RWPE2 (cell line): ENCODE measurements at regions not wholly inside any gene's neighbourhood (a gene's known extent, or its start where the extent isn't known, plus 50 kb on each side); places are given as distances from the start of the nearest gene placed in this dataset.

Experiments
- ATAC-seq: fragments of 200-7000 bp; cut with Tn5 transposase; 3 replicates; pipeline ENCODE4 v1.9.1; 2021; ENCODE audit warnings: low read depth
- DNase-seq: peaks from one replicate; pipeline ENCODE4 v3.0.0-alpha.2; 2020; ENCODE audit warnings: low spot score
- H3K27ac ChIP-seq: fragments of 450-650 bp; 2 replicates; pipeline ENCODE4 v1.5.1; 2017; ENCODE audit warnings: mild to moderate bottlenecking; ENCODE audit not compliant: poor library complexity, severe bottlenecking
- H3K27me3 ChIP-seq: fragments of 250-450 bp; sonication (Bioruptor Pico); 2 replicates; pipeline ENCODE4 v1.5.1; 2021; ENCODE audit warnings: mild to moderate bottlenecking, moderate library complexity; ENCODE audit not compliant: insufficient read depth, poor library complexity, severe bottlenecking
- H3K36me3 ChIP-seq: fragments of 250-450 bp; sonication (Bioruptor Pico); 2 replicates; pipeline ENCODE4 v1.5.1; 2020; ENCODE audit warnings: low read depth, mild to moderate bottlenecking, moderate library complexity
- H3K4me1 ChIP-seq: fragments of 250-450 bp; sonication (Bioruptor Pico); 2 replicates; pipeline ENCODE4 v1.5.1; 2021; ENCODE audit warnings: mild to moderate bottlenecking, moderate library complexity; ENCODE audit not compliant: insufficient read depth, poor library complexity, severe bottlenecking
- H3K4me3 ChIP-seq: fragments of 250-450 bp; sonication (Bioruptor Pico); 2 replicates; pipeline ENCODE4 v1.5.1; 2021; ENCODE audit warnings: mild to moderate bottlenecking, moderate library complexity; ENCODE audit not compliant: severe bottlenecking
- H3K9me3 ChIP-seq: fragments of 250-450 bp; sonication (Bioruptor Pico); 2 replicates; pipeline ENCODE4 v1.5.1; 2021; ENCODE audit warnings: mild to moderate bottlenecking, moderate library complexity; ENCODE audit not compliant: severe bottlenecking
- TF ChIP-seq, protein P1 (sequence below): fragments of 450-650 bp; IDR thresholded peaks from one replicate; pipeline ENCODE4 v1.5.1; 2017; ENCODE audit warnings: mild to moderate bottlenecking, moderate library complexity; ENCODE audit not compliant: poor library complexity, severe bottlenecking

DNA sequence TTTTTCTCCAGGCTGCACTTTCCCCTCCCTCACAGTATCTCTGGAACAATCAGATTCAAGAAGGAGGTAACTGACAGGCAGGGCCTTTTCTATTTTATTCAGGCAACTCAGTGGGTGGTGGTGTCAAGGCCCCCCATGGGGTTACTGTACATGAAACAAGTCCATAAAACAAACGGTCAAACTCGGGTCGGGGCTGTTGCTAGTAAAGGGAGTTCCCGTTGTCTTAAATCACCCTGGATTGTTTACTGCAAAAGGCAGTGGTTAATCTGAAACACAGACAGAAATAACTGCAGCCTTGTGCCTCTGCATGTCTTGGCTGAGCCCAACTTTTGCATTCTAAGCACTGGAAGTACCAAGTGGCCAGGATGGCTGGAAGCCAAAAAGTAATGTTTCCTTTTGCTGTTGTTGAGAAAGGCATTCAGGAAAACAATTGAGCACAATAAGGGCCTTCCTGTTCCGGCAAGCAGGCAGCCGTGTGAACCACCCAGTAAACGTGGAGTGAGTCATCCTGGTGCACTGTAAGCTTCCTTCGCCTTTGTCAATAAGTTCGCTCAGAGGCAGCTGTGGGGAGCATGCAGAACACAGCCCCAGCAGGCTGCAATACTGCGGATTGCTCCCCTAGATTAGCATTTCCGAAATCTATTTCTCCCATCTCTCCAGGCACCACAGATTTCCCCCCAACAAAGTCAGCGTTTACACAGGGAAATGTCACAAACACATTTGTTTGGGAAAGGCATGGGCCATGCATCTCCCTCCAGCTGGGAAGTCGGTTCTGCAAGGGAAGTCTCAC is 149.6 kb downstream of the IRS1 start:
- H3K36me3 ChIP-seq = peaks cover 6% of the 10 kb centered on the region; the same call in 1 of the 2 replicates
- peak; percentile 94 for DNase-seq
- H3K27me3 ChIP-seq = no peaks in the 10 kb centered on the region
- peak overlapping the region; percentile 93 for H3K27ac ChIP-seq
- no peak overlapping the region for H3K4me3 ChIP-seq
- TF ChIP-seq, protein P1, sequence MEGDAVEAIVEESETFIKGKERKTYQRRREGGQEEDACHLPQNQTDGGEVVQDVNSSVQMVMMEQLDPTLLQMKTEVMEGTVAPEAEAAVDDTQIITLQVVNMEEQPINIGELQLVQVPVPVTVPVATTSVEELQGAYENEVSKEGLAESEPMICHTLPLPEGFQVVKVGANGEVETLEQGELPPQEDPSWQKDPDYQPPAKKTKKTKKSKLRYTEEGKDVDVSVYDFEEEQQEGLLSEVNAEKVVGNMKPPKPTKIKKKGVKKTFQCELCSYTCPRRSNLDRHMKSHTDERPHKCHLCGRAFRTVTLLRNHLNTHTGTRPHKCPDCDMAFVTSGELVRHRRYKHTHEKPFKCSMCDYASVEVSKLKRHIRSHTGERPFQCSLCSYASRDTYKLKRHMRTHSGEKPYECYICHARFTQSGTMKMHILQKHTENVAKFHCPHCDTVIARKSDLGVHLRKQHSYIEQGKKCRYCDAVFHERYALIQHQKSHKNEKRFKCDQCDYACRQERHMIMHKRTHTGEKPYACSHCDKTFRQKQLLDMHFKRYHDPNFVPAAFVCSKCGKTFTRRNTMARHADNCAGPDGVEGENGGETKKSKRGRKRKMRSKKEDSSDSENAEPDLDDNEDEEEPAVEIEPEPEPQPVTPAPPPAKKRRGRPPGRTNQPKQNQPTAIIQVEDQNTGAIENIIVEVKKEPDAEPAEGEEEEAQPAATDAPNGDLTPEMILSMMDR = no peak
- H3K4me1 ChIP-seq = peaks cover 35% of the 10 kb centered on the region
- no peaks in the 10 kb centered on the region for H3K9me3 ChIP-seq
- peak; percentile 90 for ATAC-seq

GRCh38 chr2:226649201-226649600 is 150.4 kb downstream of the IRS1 start:
- H3K27ac ChIP-seq = peak overlapping the region; percentile 93
- TF ChIP-seq, protein P1 = no peak

GRCh38 chr2:226647621-226648518 is 151.8 kb downstream of the IRS1 start:
- no peak overlapping the region for H3K4me3 ChIP-seq
- H3K9me3 ChIP-seq = no peaks in the 10 kb centered on the region
- TF ChIP-seq, protein P1 = no peak
- DNase-seq (no peak), ATAC-seq (no peak)
- H3K36me3 ChIP-seq = peaks cover 6% of the 10 kb centered on the region; the same call in 1 of the 2 replicates
- no peak overlapping the region for H3K27ac ChIP-seq
- H3K4me1 ChIP-seq = peaks cover 31% of the 10 kb centered on the region
- H3K27me3 ChIP-seq = no peaks in the 10 kb centered on the region

More at GRCh38 chr2:226649201-226649600, 150.4 kb downstream of the IRS1 start:
- H3K4me1 ChIP-seq = peaks cover 35% of the 10 kb centered on the region
- H3K27me3 ChIP-seq = no peaks in the 10 kb centered on the region
- ATAC-seq (no peak), DNase-seq (no peak)
- no peaks in the 10 kb centered on the region for H3K9me3 ChIP-seq
- H3K36me3 ChIP-seq = peaks cover 6% of the 10 kb centered on the region; the same call in 1 of the 2 replicates
- no peak overlapping the region for H3K4me3 ChIP-seq

- DNase-seq (no peak), ATAC-seq (no peak)
- Histone ChIP-seq H3K9me3 (no peaks in the 10 kb centered on the region), H3K4me3 (no peak overlapping the region), H3K36me3 (peaks cover 5% of the 10 kb centered on the region; the same call in 1 of the 2 replicates), H3K4me1 (peaks cover under 1% of the 10 kb centered on the region), H3K27me3 (no peaks in the 10 kb centered on the region), H3K27ac (peak overlapping the region; percentile 29)
- TF ChIP-seq, protein P1 = no peak
Measured at GRCh38 chr2:226644399-226644865, 155.2 kb downstream of the IRS1 start.
